ENCODE measurements at regions not wholly inside any gene's neighbourhood (a gene's known extent, or its start where the extent isn't known, plus 50 kb on each side); places are given as distances from the start of the nearest gene placed in this dataset.
"Not testable (repeated sequence)": the region's sequence is repeated elsewhere in the genome, so short reads cannot be mapped to it uniquely, and the experiment has no call there.

GRCh38 chr6:97765461-97765860 lies 482.4 kb upstream of the MMS22L start:
- in situ Hi-C loops (cut with HindIII; ENCODE audit: low sequenced_read_pairs): no loop called here
- no peak for DNase-seq (ENCODE audit: low spot score)

GRCh38 chr6:97771372-97771771 lies 488.4 kb upstream of the MMS22L start:
- no peak for DNase-seq (ENCODE audit: low spot score)
- in situ Hi-C loops (cut with HindIII; ENCODE audit: low sequenced_read_pairs): no loop called here

GRCh38 chr6:97775012-97775411 lies 492.0 kb upstream of the MMS22L start:
- in situ Hi-C loops (cut with HindIII; ENCODE audit: low sequenced_read_pairs): no loop called here

GRCh38 chr6:97778290-97779038 lies 495.4 kb upstream of the MMS22L start:
- no peak for DNase-seq (ENCODE audit: low spot score)

More at GRCh38 chr6:97775012-97775411, 492.0 kb upstream of the MMS22L start:
- DNase-seq (ENCODE audit: low spot score): no peak

GRCh38 chr6:97779039-97779766 lies 496.2 kb upstream of the MMS22L start:
- DNase-seq (ENCODE audit: low spot score); in situ Hi-C loops (cut with HindIII; ENCODE audit: low sequenced_read_pairs): not testable (repeated sequence)

More at GRCh38 chr6:97778290-97779038, 495.4 kb upstream of the MMS22L start:
- in situ Hi-C loops (cut with HindIII; ENCODE audit: low sequenced_read_pairs): no loop called here

GRCh38 chr6:97790926-97791590 lies 508.0 kb upstream of the MMS22L start:
- in situ Hi-C loops (cut with HindIII; ENCODE audit: low sequenced_read_pairs): no loop called here

DNA sequence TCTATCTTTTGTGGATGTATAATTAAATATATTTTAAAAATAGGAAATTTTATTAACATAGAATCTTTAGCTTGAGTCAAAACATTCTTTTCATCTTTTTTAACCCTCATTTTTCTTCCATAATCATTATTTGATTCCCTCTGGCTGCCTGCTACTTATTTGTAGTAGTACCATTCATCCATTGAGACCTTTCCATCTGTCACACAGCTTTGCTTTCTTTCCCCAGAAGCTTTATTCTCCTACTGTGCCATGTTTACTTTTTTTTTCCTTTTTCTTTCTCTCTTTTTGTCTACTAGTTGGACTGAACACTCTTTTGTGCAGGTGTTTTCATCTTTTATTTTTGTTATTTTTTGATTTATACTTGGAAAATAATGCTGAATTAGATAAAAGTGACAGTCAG lies 522.6 kb upstream of the MMS22L start:
- DNase-seq (ENCODE audit: low spot score): no peak
- in situ Hi-C loops (cut with HindIII; ENCODE audit: low sequenced_read_pairs): no loop called here

More at GRCh38 chr6:97790926-97791590, 508.0 kb upstream of the MMS22L start:
- no peak for DNase-seq (ENCODE audit: low spot score)

DNA sequence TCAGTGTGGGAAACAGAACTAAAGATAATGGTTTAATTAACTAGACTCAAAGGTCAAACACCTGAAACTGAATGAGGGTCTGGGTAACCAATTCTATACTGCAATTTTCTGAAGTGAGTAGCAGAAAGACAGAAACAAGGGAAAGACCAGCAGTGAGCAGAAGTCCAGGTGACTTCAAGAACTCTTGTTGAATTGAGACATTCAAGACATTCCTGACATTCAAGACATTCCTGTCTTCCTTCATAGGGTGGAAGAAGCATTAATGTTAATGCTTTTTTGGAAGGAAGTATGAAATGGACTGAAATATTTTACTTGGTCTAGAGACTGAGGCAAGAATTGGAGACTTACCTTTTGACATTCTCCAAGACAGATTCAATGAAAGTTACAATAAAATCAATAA lies 529.9 kb upstream of the MMS22L start:
- no peak for DNase-seq (ENCODE audit: low spot score)
- in situ Hi-C loops (cut with HindIII; ENCODE audit: low sequenced_read_pairs): no loop called here

DNA sequence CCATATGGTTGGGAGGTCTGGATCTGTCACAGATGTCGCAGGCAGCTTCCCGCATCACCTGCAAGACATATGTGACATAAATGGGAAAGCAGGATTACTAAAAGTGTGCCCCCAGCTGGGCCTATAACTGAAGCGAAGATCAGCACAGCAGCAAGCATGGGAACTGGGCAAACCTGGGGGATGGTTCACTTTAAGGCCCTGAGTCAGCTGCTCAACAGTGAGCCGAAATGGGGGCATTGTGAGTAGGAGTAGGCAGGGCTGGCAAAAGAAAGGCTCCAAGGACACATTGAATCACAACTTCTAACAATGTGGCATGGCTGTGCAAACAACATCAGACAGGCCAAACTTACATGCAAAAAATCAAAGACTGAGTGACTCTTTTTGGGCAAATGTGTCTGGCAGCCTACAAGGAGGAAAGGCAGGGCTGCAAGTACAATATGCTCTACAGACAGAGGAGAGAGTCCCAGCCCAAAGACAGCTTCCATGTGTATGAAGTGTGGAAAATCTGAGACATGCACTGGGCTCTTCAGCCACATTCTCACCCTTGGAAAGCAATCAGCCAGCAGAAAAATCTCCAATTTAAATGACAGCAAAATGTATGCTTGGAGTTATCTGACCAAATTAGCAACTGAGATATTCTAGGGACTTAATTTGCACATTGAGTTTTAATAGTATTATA lies 531.0 kb upstream of the MMS22L start:
- in situ Hi-C loops (cut with HindIII; ENCODE audit: low sequenced_read_pairs): no loop called here
- DNase-seq (ENCODE audit: low spot score): no peak

DNA sequence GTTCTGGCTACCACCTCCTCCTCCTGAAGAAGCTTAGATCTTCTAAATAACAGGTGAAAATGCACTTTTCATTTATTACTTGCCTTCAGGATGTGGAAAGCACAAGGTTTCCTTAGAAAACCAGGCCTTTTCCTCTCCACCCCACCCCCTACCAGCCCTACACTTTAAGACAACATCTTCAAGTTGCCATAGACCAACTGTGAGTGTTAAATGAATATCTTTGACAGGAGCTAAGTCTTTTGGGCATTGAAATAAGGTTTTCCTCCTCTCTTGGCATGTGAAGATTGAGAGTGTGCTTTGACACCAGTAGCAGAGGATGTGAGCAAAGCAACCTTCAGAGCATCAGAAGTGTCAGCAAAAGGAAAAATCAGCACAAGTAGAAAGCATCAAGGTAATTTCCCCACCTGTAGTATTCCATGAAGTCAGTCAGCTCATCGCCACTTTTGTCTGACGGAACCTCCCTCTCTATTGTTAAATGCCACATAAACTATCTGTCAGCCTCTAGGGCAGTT lies 532.3 kb upstream of the MMS22L start:
- in situ Hi-C loops (cut with HindIII; ENCODE audit: low sequenced_read_pairs): no loop called here
- no peak for DNase-seq (ENCODE audit: low spot score)

DNA sequence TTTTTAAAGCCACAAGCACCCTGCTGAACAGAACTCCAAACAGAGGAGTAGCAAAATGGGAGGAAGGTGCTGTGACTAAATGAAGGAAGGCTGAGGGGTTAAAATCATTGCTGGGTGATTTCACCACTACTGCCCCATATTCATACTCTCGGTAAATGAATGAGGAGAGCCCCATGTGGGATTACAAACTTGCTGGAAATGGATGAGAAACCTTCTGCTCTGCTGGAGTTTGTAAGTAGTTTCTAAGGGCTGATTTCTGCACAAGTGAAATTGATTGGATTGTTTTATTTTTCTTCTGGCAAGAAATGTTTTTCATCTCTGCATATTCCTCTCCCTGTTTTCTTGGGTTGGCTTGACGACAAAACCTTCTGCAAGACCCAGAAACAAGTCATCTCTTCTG lies 533.5 kb upstream of the MMS22L start:
- DNase-seq (ENCODE audit: low spot score): no peak
- in situ Hi-C loops (cut with HindIII; ENCODE audit: low sequenced_read_pairs): no loop called here

DNA sequence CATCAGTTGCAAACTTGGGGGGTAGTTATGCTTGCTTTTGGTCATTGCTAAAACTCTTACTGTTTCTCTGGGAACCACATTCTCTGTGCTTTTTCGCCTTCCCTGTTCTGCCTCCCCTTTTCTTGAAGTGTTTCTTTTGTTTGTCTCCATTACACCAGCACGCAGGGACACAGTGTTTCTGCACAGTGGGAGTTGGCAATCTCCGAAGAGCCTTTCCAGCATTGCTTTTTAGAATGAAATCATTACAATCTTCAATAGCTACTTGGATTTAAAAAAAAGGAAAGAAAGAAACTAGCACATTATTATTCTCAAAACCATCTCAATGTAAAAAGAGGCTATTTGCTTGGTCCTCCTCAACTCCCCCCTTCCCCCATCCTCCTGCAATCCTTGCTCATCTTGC lies 536.7 kb upstream of the MMS22L start:
- DNase-seq (ENCODE audit: low spot score): peak; percentile 20
- in situ Hi-C loops (cut with HindIII; ENCODE audit: low sequenced_read_pairs): no loop called here

- in situ Hi-C loops (cut with HindIII; ENCODE audit: low sequenced_read_pairs): no loop called here
These were observed 537.4 kb upstream of the MMS22L start for GRCh38 chr6:97820400-97820799.

GRCh38 chr6:97822632-97823031 lies 539.6 kb upstream of the MMS22L start:
- in situ Hi-C loops (cut with HindIII; ENCODE audit: low sequenced_read_pairs): no loop called here
- no peak for DNase-seq (ENCODE audit: low spot score)

More at GRCh38 chr6:97820400-97820799, 537.4 kb upstream of the MMS22L start:
- DNase-seq (ENCODE audit: low spot score): no peak

GRCh38 chr6:97841763-97842162 lies 558.7 kb upstream of the MMS22L start:
- in situ Hi-C loops (cut with HindIII; ENCODE audit: low sequenced_read_pairs): no loop called here
- DNase-seq (ENCODE audit: low spot score): no peak

DNA sequence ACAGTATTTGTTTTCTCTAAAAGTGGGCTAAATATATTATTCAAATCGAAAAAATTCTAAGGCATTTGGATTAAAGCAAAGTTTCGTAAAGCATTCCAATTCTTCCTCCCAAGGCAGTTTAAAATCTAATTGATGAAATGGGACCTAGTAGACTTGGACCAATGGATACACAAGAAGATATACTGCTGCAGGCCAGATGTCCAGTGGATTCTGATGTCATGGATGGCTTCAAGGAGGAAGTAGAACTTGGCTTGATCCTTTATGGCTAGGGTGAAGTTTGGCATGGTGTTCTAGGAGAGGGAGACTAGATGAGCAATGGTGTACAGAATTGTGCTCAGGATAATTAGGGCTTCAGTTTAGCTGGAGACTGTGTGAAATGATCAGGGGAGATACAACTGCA lies 559.5 kb upstream of the MMS22L start:
- DNase-seq (ENCODE audit: low spot score): no peak
- in situ Hi-C loops (cut with HindIII; ENCODE audit: low sequenced_read_pairs): no loop called here

DNA sequence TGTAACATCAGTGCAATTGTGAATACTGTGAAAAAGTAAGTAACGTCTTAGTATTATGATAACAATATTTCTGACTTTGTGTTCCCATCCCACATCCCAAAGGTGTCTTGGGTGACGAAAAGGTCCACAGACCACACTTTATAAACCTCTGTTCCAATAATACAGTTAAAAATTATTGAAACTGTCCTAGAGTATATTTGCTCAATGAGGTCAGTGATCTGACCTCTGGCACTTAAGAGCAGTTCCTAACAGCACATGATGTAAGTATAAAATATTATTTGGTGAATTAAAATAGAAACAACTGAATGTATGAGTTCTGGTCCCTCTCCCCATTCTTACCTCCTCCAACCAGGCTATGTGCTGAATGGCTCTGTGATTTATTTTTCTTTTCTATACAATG lies 566.4 kb upstream of the MMS22L start:
- in situ Hi-C loops (cut with HindIII; ENCODE audit: low sequenced_read_pairs): no loop called here
- no peak for DNase-seq (ENCODE audit: low spot score)

GRCh38 chr6:97850458-97851212 lies 567.6 kb upstream of the MMS22L start:
- DNase-seq (ENCODE audit: low spot score): no peak
- in situ Hi-C loops (cut with HindIII; ENCODE audit: low sequenced_read_pairs): no loop called here

DNA sequence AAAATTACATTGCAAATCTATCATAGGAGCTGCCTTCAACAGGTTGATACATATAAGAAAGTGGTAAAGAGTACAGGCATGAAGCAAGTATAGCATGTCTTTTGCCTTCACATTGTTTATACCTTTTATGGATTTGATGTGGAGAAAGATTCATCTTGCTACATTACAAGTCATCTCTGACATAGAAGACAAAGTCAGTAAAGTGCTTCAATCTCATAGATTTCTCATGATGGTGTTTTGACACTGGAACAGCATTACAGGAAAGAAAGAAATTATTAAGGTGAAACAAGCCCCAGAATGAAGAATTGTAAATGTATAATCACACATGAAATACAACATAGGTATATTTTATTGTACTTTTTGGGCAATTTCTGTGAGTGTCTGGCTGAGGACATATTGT lies 580.7 kb upstream of the MMS22L start:
- no peak for DNase-seq (ENCODE audit: low spot score)
- in situ Hi-C loops (cut with HindIII; ENCODE audit: low sequenced_read_pairs): no loop called here
